ENCODE measurements at regions not wholly inside any gene's neighbourhood (a gene's known extent, or its start where the extent isn't known, plus 50 kb on each side); places are given as distances from the start of the nearest gene placed in this dataset.
"Not testable (repeated sequence)": the region's sequence is repeated elsewhere in the genome, so short reads cannot be mapped to it uniquely, and the experiment has no call there.

DNA sequence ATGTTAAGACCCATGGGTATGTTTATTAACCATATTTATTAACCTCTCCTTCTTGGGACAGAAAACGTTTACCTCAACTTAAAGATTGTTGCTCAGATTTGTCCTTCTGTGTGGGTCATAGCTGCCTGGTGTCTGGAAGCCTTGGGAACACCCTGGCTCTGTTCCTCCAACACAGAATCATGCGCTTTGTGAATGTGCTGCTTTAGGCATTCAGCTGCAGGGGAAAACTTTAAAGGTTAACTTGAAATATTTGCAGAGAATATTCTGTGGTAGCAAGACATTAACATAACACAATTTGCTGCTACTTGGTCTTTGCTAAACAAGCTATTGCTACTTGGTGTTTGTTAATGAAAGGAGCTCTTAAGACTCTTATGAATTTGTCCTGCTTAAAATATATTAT is 50.5 kb upstream of the THOC3 start:
- H3K4me3 ChIP-seq (ENCODE audit: low read depth, low read length); CTCF ChIA-PET; DNase-seq (ENCODE audit: low read depth, low spot score); POLR2A ChIA-PET: not testable (repeated sequence)

DNA sequence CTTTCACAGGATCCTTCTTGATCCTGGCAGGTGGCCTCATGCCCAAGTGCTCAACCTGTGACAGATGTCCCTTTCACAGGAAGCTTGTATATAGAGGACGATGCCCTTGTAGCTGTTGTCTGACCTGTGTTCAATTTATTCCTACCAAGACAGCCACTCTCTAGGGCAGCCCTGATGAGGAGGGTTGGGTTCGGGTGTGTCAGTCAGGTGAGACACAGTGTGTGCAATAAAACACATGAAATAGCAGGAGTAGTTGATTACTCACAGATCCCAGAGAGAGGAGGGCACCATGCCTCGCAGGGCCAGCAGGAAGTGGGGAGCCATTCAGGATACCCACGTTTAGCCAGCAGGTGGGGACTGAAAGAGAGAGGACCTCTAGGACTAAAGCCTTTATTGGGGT is 52.7 kb upstream of the THOC3 start:
- H3K4me3 ChIP-seq (ENCODE audit: low read depth, low read length); DNase-seq (ENCODE audit: low read depth, low spot score); POLR2A ChIA-PET; CTCF ChIA-PET: not testable (repeated sequence)

DNA sequence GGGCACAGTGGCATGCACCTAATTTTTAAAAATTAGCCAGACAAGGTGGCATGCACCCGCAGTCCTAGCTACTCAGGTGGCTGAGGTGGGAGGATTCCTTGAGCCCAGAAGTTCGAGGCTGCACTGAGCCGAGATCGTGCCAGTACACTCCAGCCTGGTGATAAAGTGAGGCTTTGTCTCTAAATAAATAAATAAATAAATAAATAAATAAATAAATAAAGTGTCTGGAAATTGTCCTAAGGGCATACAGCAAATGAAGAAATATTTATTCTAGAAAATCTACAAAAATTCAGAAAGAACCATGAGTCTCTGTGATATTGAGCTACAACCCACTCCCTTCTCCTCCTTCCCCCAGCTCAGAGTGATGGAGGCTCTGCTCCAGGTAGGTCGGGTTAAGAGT is 55.4 kb upstream of the THOC3 start:
- H3K4me3 ChIP-seq (ENCODE audit: low read depth, low read length); POLR2A ChIA-PET; DNase-seq (ENCODE audit: low read depth, low spot score); CTCF ChIA-PET: not testable (repeated sequence)

DNA sequence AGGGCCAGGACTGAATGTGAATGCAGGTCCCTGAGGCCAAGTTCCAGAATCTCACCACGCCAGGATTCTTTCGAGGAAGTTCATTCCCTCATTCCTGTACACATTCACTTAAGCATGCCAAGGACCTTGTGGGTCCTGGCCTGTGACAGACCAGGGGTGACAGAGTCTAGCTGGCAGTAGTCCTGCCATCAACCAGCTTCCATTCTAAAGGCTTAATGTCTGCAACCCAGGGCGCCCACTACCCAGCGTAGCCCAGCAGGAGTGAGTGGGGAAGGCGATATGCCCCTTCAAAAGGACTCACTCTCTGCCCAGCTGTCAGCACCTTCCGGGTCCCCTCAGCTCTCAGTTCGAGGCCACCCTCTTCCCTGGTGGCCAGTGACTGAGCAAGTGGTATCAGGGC is 61.3 kb upstream of the THOC3 start:
- CTCF ChIA-PET; H3K4me3 ChIP-seq (ENCODE audit: low read depth, low read length); POLR2A ChIA-PET; DNase-seq (ENCODE audit: low read depth, low spot score): not testable (repeated sequence)

DNA sequence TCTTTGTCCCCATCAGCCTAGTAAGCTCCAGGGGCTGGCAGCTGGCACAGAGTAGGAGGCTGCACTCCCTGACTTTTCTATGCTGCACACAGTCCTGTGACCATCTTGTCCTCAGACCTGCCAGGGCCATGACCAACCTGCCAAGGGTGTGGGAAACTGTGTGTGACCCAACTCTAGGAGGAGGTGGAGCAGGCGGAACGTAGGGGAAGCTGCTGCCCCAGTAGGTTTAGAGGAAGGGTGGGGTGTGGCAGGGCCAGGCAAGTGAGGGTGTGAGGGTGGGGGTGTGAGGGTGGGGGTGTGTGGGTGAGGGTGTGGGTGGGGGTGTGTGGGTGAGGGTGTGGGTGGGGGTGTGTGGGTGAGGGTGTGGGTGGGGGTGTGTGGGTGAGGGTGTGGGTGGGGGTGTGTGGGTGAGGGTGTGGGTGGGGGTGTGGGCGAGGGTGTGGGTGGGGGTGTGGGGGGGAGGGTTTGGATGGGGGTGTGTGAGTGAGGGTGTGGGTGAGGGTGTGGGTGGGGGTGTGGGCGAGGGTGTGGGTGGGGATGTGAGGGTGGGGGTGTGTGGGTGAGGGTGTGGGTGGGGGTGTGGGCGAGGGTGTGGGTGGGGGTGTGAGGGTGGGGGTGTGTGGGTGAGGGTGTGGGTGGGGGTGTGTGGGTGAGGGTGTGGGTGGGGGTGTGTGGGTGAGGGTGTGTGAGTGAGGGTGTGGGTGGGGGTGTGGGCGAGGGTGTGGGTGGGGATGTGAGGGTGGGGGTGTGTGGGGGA is 62.4 kb upstream of the THOC3 start:
- H3K4me3 ChIP-seq (ENCODE audit: low read depth, low read length); DNase-seq (ENCODE audit: low read depth, low spot score); POLR2A ChIA-PET; CTCF ChIA-PET: not testable (repeated sequence)

DNA sequence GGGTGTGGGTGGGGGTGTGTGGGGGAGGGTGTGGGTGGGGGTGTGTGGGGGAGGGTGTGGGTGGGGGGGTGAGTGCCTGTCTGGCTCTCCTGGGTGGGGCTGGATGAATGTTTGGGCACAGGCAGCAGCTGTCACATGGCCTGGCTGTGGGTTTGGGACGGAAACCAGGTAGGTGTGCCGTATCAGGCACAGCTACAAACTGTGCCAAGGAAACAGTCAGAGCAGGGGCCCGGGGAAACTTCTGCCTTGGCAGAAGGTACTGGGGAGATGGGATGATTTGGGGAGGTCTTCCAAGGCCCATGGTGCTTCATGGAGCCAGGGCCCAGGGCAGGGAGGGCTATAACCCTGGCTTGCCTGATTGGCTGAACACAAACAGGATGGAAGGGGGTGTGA is 63.0 kb upstream of the THOC3 start:
- CTCF ChIA-PET; H3K4me3 ChIP-seq (ENCODE audit: low read depth, low read length); DNase-seq (ENCODE audit: low read depth, low spot score); POLR2A ChIA-PET: not testable (repeated sequence)

DNA sequence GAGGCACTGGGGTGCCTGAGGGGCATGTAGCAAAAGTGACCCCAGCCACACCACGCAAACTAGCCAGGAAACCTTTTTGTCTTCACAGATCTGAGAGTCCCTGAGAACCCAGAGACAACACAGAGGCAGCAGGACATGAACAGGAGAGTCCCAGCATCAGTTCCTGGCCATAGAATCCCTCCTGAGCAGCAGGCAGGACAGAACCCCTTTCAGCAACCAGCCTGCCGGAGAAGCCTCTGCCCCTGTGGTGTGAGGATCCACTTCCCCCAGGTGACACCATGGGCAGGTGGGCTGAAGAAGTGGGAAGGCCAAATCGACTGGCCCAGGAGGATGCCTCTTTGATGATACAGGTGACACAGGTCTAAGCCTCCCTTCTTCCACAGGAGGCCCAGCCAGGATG is 65.1 kb upstream of the THOC3 start:
- CTCF ChIA-PET, result not testable (repeated sequence)

DNA sequence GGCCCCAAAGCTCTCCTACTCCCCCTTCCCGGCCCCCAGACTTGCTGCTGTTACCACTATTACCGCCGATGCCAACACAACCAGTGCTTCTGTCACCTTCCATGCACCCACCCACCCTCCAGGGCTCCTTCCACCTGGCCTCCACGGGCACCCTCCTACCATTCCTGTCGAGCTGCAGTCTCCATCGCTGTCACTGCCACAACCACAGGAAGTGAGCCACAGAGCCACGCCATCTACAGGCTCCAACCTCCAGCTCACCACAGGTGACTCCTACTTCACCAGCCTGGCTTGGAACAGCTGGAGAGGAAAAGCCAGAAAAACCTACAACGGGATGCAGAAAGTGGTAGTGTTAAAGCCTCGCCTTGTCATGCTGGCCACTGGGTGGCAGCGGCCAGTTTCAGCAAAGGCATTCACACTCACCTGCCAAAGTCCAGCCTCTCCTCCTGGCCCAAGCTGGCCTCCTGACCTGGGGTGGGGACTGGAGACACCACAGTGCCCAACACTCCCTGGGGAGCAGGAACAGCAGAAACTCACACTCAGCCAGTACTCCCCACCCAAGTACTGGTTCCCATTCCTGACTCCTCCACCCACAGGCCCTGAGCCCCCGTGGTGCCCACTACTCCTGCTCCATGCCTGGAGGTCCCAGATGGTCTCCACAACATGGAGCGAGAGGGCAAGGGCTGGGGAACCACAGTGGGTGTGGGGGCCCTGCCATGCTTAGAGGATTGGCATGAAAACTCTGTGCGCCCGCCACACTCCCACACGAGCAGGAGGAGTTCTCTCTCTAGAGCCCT is 66.5 kb upstream of the THOC3 start:
- CTCF ChIA-PET, result not testable (repeated sequence)

More for the DNA sequence above, 65.1 kb upstream of the THOC3 start:
- POLR2A ChIA-PET; H3K4me3 ChIP-seq (ENCODE audit: low read depth, low read length); DNase-seq (ENCODE audit: low read depth, low spot score): not testable (repeated sequence)

DNA sequence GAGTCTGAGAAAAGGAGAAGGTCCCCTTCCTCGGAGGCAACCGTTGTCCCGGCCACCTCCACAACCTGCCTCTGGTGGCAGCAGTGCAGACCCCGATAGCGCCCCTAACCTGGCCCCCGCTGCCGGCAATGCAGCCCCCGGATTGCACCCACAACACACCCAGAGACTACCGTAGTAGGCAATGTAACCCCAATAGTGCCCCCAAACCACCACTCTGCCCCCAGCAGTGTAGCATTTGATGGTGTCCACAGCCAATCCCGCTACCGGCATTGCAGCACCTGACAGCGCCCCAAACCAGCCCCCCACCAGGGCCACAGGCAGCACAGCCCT is 67.1 kb upstream of the THOC3 start:
- DNase-seq (ENCODE audit: low read depth, low spot score); CTCF ChIA-PET; H3K4me3 ChIP-seq (ENCODE audit: low read depth, low read length); POLR2A ChIA-PET: not testable (repeated sequence)

More for the DNA sequence above, 66.5 kb upstream of the THOC3 start:
- DNase-seq (ENCODE audit: low read depth, low spot score); POLR2A ChIA-PET; H3K4me3 ChIP-seq (ENCODE audit: low read depth, low read length): not testable (repeated sequence)

DNA sequence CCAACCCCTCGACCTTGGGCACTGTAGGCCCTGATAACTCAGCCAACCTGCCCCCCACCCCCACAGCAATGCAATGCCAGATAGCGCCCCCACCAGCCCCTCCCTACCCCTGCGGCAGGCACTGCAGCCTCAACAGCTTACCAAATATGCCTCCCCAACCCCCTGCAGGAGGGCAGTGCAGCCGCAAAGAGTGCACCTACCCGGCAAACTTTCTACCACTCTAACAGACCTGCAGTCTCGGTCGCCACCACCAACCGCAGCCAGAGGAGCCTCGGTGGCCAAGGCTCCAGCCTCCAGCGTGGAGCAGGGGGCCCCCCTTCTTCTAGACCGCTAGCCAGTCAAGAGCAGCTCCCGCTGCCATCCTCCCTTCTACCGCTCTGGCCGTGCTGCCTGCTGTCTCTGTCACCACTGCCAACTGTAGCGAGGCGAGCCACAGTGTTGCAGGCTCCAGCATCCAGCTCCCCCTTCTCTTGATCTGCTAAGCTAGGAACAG is 67.7 kb upstream of the THOC3 start:
- POLR2A ChIA-PET; H3K4me3 ChIP-seq (ENCODE audit: low read depth, low read length); CTCF ChIA-PET; DNase-seq (ENCODE audit: low read depth, low spot score): not testable (repeated sequence)

DNA sequence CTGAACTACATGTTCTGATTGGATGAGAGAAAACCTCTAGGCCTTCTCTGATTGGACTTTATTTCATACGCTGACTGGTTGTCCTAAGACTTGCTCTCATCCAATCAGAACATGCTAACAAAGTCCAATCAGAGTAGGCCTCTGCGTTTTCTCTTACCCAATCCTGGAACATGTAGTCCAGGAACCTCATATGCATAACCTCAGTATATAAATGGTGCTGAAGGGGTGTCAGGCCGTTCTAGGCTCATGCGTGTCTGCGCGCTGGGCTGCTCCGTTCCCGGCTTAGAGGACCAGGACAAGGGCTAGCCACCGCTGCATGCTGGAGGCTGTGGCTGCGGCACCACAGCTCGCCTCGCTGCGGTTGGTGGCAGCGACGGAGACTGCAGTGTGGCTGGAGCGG is 68.3 kb upstream of the THOC3 start:
- DNase-seq (ENCODE audit: low read depth, low spot score); CTCF ChIA-PET; POLR2A ChIA-PET; H3K4me3 ChIP-seq (ENCODE audit: low read depth, low read length): not testable (repeated sequence)

DNA sequence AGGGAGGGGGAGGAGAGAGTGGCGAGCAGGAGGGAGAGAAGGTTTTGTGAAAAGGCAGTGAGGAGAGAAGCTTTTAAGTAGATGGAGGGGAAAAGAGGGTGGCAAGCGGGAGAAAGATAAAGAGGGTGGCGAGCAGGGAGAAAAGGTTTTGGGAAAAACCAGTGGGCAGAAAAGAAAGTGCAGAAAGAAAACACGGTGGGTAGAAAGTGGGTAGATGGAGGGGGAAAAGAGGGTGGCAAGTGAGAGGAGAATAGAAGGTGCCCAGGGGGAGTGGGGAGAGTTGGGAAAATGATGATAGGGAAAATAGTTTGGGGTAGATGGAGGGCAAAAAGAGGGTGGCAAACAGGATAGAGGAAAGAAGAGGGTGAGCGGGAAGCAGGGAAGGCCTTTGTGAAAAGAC is 69.1 kb upstream of the THOC3 start:
- POLR2A ChIA-PET; DNase-seq (ENCODE audit: low read depth, low spot score); H3K4me3 ChIP-seq (ENCODE audit: low read depth, low read length); CTCF ChIA-PET: not testable (repeated sequence)

DNA sequence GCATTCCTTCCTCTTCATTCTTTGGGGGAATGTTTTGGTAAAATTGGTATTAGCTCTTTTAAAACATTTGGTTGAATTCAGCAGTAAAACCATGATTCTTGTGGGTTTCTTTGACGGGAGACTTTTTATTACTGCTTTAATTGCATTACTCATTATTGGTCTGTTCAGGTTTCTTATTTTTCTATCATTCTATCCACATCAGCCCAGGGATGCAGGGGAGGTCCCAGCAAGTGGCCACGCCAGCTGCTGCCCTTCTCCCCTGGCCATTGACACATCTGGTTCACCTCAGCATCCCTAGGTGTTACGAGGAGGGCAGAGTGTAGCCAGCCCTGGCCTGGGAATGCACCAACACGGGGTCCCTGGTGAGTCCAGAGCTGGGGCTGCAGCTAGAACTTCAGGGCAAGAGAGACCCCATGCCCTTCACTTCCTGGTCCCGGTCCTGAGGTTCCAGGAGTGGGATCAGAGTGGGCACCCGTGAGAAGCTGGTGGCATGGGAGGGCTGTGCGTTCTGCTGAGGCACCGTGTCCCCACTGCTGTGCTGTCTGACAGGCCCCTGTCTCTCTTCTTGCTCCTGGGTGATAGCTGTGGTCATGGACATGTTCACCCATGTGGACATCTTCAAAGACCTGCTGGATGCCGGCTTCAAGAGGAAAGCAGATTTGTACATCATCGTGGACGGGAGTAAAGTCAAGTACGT is 72.1 kb upstream of the THOC3 start:
- POLR2A ChIA-PET; H3K4me3 ChIP-seq (ENCODE audit: low read depth, low read length); CTCF ChIA-PET; DNase-seq (ENCODE audit: low read depth, low spot score): not testable (repeated sequence)

DNA sequence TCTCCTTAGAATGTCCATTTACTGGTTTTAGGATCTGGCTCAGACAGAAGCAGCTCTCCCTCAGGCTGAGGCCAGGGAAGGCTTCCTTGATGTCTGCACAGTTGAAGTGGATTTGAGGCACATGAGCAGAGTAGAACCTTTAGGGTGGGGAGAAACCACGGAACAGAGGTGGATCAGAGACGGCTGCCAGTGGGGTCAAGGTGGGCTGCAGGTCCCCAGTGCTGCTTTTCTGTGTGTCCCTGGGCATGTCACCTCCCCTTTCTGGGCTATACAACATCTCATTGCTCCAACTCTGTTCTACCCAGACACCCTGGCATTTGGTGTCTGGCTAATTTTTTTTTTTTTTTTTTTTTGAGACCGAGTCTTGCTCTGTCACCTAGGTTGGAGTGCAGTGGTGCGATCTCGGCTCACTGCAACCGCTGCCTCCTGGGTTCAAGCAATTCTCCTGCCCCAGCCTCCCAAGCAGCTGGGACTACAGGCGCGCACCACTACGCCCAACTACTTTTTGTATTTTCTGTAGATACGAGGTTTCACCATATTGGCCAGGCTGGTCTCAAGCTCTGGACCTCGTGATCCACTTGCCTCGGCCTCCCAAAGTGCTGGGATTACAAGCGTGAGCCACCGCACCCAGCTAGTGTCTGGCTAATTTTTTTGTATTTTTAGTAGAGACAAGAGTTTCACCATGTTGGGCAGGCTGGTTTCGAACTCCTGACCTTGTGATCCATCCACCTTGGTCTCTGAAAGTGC is 73.3 kb upstream of the THOC3 start:
- CTCF ChIA-PET; H3K4me3 ChIP-seq (ENCODE audit: low read depth, low read length); POLR2A ChIA-PET; DNase-seq (ENCODE audit: low read depth, low spot score): not testable (repeated sequence)

DNA sequence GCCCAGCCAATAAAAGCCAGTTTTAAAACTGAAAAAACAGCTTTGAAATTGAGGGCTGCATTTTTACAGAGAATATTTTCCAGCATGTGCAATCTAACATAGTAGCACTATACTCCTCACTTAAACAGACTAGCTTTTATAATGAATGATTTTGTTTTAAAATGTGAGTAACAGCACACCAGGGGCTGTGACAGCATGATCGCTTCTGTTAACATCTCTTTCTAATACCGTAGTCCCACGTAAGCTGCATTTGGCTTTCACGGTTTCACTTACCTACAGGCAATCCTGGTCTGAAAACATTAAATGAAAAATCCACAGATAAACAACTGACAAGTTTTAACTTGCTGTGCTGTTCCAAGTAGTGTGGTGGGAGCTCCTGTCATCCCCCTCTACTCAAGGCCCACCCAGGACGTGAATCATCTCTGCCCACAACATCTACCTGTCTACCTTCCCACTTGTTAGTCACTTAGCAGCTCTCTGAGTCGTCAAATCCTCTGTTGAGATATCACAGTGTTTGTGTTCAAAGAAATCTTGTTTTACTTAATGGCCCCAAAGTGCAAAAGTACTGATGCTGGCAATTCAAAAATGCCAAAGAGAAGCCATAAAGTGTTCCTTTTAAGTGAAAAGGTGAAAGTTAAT is 74.0 kb upstream of the THOC3 start:
- H3K4me3 ChIP-seq (ENCODE audit: low read depth, low read length); CTCF ChIA-PET; DNase-seq (ENCODE audit: low read depth, low spot score); POLR2A ChIA-PET: not testable (repeated sequence)

DNA sequence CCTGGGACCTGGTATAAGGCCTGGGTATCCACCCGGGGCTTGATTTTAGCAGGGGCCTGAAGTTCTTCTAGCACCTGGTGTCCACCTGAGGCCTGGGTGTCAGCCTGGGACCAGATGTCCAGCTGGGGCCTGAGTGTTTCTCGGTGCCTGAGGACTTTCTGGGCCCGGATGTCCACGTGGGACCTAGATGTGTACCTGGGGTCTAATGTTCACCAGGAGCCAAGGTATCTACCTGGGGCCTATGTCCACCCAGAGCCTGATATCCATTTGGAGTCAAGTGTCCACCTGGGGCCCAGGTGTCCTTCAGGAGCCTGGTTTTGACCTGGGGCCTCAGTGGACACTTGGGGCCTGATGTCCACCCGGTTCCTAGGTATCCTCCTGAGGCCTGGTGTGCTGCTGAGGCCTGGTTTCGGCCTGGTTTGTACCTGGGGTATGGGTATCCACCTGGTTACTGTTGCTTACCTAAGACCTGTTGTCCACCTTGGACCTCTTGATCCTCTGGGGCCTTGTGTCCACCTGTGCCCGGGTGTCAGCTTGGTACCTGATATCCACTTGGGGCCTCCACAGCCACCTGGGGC is 75.2 kb upstream of the THOC3 start:
- DNase-seq (ENCODE audit: low read depth, low spot score); H3K4me3 ChIP-seq (ENCODE audit: low read depth, low read length); POLR2A ChIA-PET; CTCF ChIA-PET: not testable (repeated sequence)

Data from AG04449 (cell line).